ENCODE measurements at regions not wholly inside any gene's neighbourhood (a gene's known extent, or its start where the extent isn't known, plus 50 kb on each side); places are given as distances from the start of the nearest gene placed in this dataset.
"Not testable (repeated sequence)": the region's sequence is repeated elsewhere in the genome, so short reads cannot be mapped to it uniquely, and the experiment has no call there.

DNA sequence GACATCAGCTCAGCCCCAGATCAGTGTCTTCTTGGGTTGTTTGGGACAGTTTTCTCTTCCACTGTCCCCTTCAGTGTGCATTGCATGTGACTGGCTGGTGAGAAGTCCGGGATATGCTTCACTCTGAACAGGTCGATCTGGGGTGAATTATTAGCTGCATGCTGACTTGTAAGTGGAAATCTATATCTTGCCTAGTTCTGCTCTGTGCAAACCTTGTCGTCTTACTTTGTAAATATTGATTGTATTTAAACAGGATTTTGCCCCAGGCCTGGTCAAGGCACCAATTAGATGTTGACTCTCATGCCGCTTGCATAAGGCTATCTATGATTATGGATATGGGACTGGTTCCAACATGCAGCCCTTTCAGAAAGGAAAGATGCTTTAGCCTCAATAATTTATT is 669.7 kb downstream of the TYW1 start:
- TF ChIP-seq, protein P1, sequence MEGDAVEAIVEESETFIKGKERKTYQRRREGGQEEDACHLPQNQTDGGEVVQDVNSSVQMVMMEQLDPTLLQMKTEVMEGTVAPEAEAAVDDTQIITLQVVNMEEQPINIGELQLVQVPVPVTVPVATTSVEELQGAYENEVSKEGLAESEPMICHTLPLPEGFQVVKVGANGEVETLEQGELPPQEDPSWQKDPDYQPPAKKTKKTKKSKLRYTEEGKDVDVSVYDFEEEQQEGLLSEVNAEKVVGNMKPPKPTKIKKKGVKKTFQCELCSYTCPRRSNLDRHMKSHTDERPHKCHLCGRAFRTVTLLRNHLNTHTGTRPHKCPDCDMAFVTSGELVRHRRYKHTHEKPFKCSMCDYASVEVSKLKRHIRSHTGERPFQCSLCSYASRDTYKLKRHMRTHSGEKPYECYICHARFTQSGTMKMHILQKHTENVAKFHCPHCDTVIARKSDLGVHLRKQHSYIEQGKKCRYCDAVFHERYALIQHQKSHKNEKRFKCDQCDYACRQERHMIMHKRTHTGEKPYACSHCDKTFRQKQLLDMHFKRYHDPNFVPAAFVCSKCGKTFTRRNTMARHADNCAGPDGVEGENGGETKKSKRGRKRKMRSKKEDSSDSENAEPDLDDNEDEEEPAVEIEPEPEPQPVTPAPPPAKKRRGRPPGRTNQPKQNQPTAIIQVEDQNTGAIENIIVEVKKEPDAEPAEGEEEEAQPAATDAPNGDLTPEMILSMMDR (conservative IDR thresholded peaks at IDR 0.05; ENCODE audit: low read length), result not testable (repeated sequence)
- not testable (repeated sequence) for TF ChIP-seq EZH2phosphoT487 (IDR thresholded peaks at IDR 0.05; ENCODE audit: borderline replicate concordance)
